ENCODE measurements at regions not wholly inside any gene's neighbourhood (a gene's known extent, or its start where the extent isn't known, plus 50 kb on each side); places are given as distances from the start of the nearest gene placed in this dataset.

GRCh38 chr17:77395501-77396048, 254.8 kb downstream of the SEC14L1 start (continued):
- TF ChIP-seq HDAC6 (IDR thresholded peaks at IDR 0.05; ENCODE audit: low read depth, low read length): no peak
- no peak for TF ChIP-seq MAX (IDR thresholded peaks at IDR 0.05)
- TF ChIP-seq MAFK (IDR thresholded peaks at IDR 0.05; ENCODE audit: low read depth, low read length): no peak
- TF ChIP-seq RBBP5 (IDR thresholded peaks at IDR 0.05; ENCODE audit: borderline replicate concordance, low read depth, low read length): no peak
- no peak for TF ChIP-seq RXRA (IDR thresholded peaks at IDR 0.05; ENCODE audit: insufficient read depth, low read depth, low read length)
- no peak for TF ChIP-seq CTCF (IDR thresholded peaks at IDR 0.05; ENCODE audit: control extremely low read depth in 1 of 3, insufficient read depth in 1 of 3, low read depth in 1 of 3, low read length in 3 of 3)
